Pancreas (tissue), 10 donors: ENCODE measurements at regions not wholly inside any gene's neighbourhood (a gene's known extent, or its start where the extent isn't known, plus 50 kb on each side); places are given as distances from the start of the nearest gene placed in this dataset.

Experiments
- ATAC-seq, 4 donors: fragments of 200-7000 bp; cut with Tn5 transposase; one replicate each; pipeline versions ENCODE4 v1.8.0 to v1.9.1; 2020; ENCODE audit warnings: mild to moderate bottlenecking in 4 of 4, moderate library complexity in 4 of 4
- DNase-seq, 6 donors: peaks; one replicate each; pipeline ENCODE4 v3.0.0-alpha.2; 2020
- FAIRE-seq: peaks from 2 replicates; lab custom pipeline; 2012; peaks lifted over from hg19 to GRCh38; lab: Jason Lieb, UNC
- H3K27ac ChIP-seq, 4 donors: fragments of 200-600 bp; sonication (generic); 1 replicate in 3 of 4; 2 replicates in 1 of 4; pipeline versions ENCODE4 v1.5.0 to v1.8.0; 2020
- H3K27me3 ChIP-seq, 4 donors: fragments of 200-600 bp; one replicate each; pipeline ENCODE4 v1.8.0; 2021
- H3K36me3 ChIP-seq, 3 donors: fragments of 200-600 bp; sonication (generic) in 1 of 3; one replicate each; pipeline versions ENCODE4 v1.5.0 to v1.8.0; 2020 to 2021
- H3K4me1 ChIP-seq, 3 donors: fragments of 200-600 bp; one replicate each; pipeline ENCODE4 v1.8.0; 2021
- H3K4me3 ChIP-seq, 4 donors: fragments of 200-600 bp; sonication (generic) in 2 of 4; one replicate each; pipeline versions ENCODE4 v1.5.0 to v1.8.0; 2020 to 2021
- H3K9me3 ChIP-seq, 4 donors: fragments of 200-600 bp; one replicate each; pipeline ENCODE4 v1.8.0; 2021
- CTCF ChIP-seq, 4 donors: fragments of 200-600 bp; sonication (generic) in 3 of 4; IDR thresholded peaks; one replicate each; pipeline versions ENCODE4 v1.5.0 to v1.8.0; 2021; ENCODE audit warnings: antibody characterized with exemption in 4 of 4
- WGBS, 2 donors: extraction: QIAGEN DNeasy Blood & Tissue Kit; methylation state at CpG; one replicate each; pipeline ENCODE4 v1.1.7; 2013; 5-methylcytosine and 5-hydroxymethylcytosine counted together
- intact Hi-C, 3 donors: fragments of 100-400 bp; cut with DNase I; formaldehyde crosslinking; loops; one replicate each; pipeline versions ENCODE4 v1.11.1 to v1.14.2; 2022
- donor health status: healthy with polysubstance abuse.
- donor health status: DM: no; HTN: no; CAD: no; lungs with moderate emphysema.
- donor health status: DM: no; HTN: no; CAD: no.
- donor health status: control.
- donor health status: control.
- donor health status: Bipolar disorder and iron deficiency.
- donor health status: DM: yes; HTN: yes; CAD: no.
- donor health status: DM: no; HTN: no; CAD: no.
- donor health status: DM: no; HTN: no; CAD: no.
- donor health status: DM: yes; HTN: yes; CAD: no.

- intact Hi-C loops, result no loop called here
- 52 to 74% methylated on average over 1 of the region's 1 CpG for WGBS, 2 donors
- FAIRE-seq (no peak), ATAC-seq (no peak), DNase-seq (no peak)
- Histone ChIP-seq H3K9me3 (peaks cover 0 to 3% (median 0%) of the 10 kb centered on the region in 4 donors), H3K4me1 (no peaks in the 10 kb centered on the region), H3K27ac (no peak overlapping the region), H3K36me3 (no peaks in the 10 kb centered on the region), H3K4me3 (no peak overlapping the region), H3K27me3 (no peaks in the 10 kb centered on the region)
- no peak for TF ChIP-seq CTCF (IDR thresholded peaks at IDR 0.05)
Observed at GRCh38 chr18:34280000-34280399, 55.3 kb upstream of the NOL4 start.

- ATAC-seq, result peak in 1 of 4 donors; percentile 45
- H3K27me3 ChIP-seq, result no peaks in the 10 kb centered on the region
- H3K27ac ChIP-seq, result no peak overlapping the region
- WGBS, 2 donors, result 75 to 79% methylated on average over 4 of the region's 4 CpGs
- FAIRE-seq, result no peak
- no peaks in the 10 kb centered on the region for H3K36me3 ChIP-seq
- peaks cover 0 to 3% (median 0%) of the 10 kb centered on the region in 4 donors for H3K9me3 ChIP-seq
- intact Hi-C loops, result no loop called here
- DNase-seq, result no peak
- no peaks in the 10 kb centered on the region for H3K4me1 ChIP-seq
- no peak overlapping the region for H3K4me3 ChIP-seq
- no peak for TF ChIP-seq CTCF (IDR thresholded peaks at IDR 0.05)
Observed at GRCh38 chr18:34280653-34281052, 55.9 kb upstream of the NOL4 start.

GRCh38 chr18:34281290-34281689 is 56.6 kb upstream of the NOL4 start:
- FAIRE-seq, result no peak
- TF ChIP-seq CTCF (IDR thresholded peaks at IDR 0.05), result no peak

GRCh38 chr18:34281722-34282121 is 57.0 kb upstream of the NOL4 start:
- peaks cover 0 to 3% (median 0%) of the 10 kb centered on the region in 4 donors for H3K9me3 ChIP-seq
- no peak for TF ChIP-seq CTCF (IDR thresholded peaks at IDR 0.05)
- no peaks in the 10 kb centered on the region for H3K27me3 ChIP-seq
- no peak overlapping the region for H3K27ac ChIP-seq
- no peaks in the 10 kb centered on the region for H3K4me1 ChIP-seq
- no peaks in the 10 kb centered on the region for H3K36me3 ChIP-seq
- no peak for FAIRE-seq
- intact Hi-C loops, result no loop called here
- ATAC-seq, result no peak
- no peak for DNase-seq
- WGBS, 2 donors, result 58 to 69% methylated on average over 3 of the region's 3 CpGs
- no peak overlapping the region for H3K4me3 ChIP-seq

More at GRCh38 chr18:34281290-34281689, 56.6 kb upstream of the NOL4 start:
- WGBS, 2 donors, result 44 to 59% methylated on average over 2 of the region's 2 CpGs
- no peaks in the 10 kb centered on the region for H3K36me3 ChIP-seq
- intact Hi-C loops, result no loop called here
- no peak overlapping the region for H3K4me3 ChIP-seq
- H3K27ac ChIP-seq, result no peak overlapping the region
- peaks cover 0 to 3% (median 0%) of the 10 kb centered on the region in 4 donors for H3K9me3 ChIP-seq
- no peak for DNase-seq
- no peaks in the 10 kb centered on the region for H3K4me1 ChIP-seq
- no peaks in the 10 kb centered on the region for H3K27me3 ChIP-seq
- no peak for ATAC-seq

GRCh38 chr18:34283506-34283905 is 58.8 kb upstream of the NOL4 start:
- Histone ChIP-seq H3K4me3 (no peak overlapping the region), H3K27me3 (no peaks in the 10 kb centered on the region), H3K9me3 (no peaks in the 10 kb centered on the region), H3K36me3 (no peaks in the 10 kb centered on the region), H3K4me1 (no peaks in the 10 kb centered on the region), H3K27ac (no peak overlapping the region)
- 21 to 25% methylated on average over 1 of the region's 1 CpG for WGBS, 2 donors
- FAIRE-seq (no peak), ATAC-seq (no peak), DNase-seq (no peak)
- intact Hi-C loops, result no loop called here
- TF ChIP-seq CTCF (IDR thresholded peaks at IDR 0.05), result no peak
